ENCODE measurements at regions not wholly inside any gene's neighbourhood (a gene's known extent, or its start where the extent isn't known, plus 50 kb on each side); places are given as distances from the start of the nearest gene placed in this dataset.

DNA sequence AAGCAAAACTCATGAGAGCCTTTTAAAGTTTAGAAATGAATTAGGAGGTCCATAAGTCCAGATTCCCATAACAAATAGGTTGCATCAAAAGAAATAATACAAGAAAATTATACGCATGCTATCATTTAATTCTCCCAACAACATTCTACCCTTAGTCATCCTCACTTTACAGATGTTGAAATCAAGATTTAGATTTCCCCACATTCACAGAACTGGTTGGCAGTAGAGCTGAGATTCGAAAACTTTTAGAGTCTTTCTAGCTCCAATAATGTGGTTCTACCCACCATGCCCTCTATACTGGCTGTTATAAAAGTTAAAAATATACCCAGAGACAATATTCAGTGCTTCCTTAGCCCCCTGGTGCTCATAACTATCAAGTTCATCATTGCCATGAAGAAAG lies 56.6 kb upstream of the METAP2 start:
- no peak overlapping the region for H3K4me3 ChIP-seq (ENCODE audit: control insufficient read depth, low read depth, low read length)
- TF ChIP-seq, protein P1, sequence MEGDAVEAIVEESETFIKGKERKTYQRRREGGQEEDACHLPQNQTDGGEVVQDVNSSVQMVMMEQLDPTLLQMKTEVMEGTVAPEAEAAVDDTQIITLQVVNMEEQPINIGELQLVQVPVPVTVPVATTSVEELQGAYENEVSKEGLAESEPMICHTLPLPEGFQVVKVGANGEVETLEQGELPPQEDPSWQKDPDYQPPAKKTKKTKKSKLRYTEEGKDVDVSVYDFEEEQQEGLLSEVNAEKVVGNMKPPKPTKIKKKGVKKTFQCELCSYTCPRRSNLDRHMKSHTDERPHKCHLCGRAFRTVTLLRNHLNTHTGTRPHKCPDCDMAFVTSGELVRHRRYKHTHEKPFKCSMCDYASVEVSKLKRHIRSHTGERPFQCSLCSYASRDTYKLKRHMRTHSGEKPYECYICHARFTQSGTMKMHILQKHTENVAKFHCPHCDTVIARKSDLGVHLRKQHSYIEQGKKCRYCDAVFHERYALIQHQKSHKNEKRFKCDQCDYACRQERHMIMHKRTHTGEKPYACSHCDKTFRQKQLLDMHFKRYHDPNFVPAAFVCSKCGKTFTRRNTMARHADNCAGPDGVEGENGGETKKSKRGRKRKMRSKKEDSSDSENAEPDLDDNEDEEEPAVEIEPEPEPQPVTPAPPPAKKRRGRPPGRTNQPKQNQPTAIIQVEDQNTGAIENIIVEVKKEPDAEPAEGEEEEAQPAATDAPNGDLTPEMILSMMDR (conservative IDR thresholded peaks at IDR 0.05; ENCODE audit: control insufficient read depth, insufficient read depth, low read depth, low read length): no peak
- DNase-seq (ENCODE audit: low read depth): peak; percentile 36

DNA sequence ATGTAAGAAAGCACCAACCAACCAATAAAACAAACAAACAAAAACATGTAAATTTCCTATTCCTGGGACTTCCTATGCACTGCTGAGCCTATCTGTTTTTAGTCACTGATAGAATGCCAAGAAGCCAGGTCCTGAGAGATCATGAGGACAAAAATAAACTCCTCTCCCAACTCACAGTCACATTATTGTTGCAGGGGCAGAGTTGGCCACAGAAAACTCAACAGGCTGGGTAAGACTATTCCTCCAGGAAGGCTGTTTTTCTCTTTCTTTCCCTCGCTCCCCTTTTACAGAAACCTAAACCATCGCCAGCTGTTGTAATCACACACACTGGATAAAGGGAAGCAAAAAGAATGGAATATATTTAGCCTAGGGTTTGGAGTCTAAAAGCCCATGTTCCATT lies 55.8 kb upstream of the METAP2 start:
- DNase-seq (ENCODE audit: low read depth): no peak
- TF ChIP-seq, protein P1 (conservative IDR thresholded peaks at IDR 0.05; ENCODE audit: control insufficient read depth, insufficient read depth, low read depth, low read length): no peak
- H3K4me3 ChIP-seq (ENCODE audit: control insufficient read depth, low read depth, low read length): no peak overlapping the region

All from fibroblast of mammary gland (primary cell).